Adrenal gland (tissue), 5 donors: ENCODE measurements at regions not wholly inside any gene's neighbourhood (a gene's known extent, or its start where the extent isn't known, plus 50 kb on each side); places are given as distances from the start of the nearest gene placed in this dataset.

Experiments
- CTCF ChIP-seq, 6 experiments: fragments of 450-650 bp in 4 of 6; fragments of 200-600 bp in 2 of 6; sonication (generic) in 1 of 6; IDR thresholded peaks; 1 replicate in 5 of 6; 2 replicates in 1 of 6; pipeline versions ENCODE4 v1.5.1 to v1.8.0; 2016 to 2021; ENCODE audit warnings: antibody characterized with exemption in 6 of 6, mild to moderate bottlenecking in 2 of 6, moderate library complexity in 1 of 6
- POLR2A ChIP-seq, 2 donors: fragments of 450-650 bp; IDR thresholded peaks; one replicate each; pipeline ENCODE4 v1.6.1; 2017; ENCODE audit warnings: antibody characterized with exemption in 2 of 2, mild to moderate bottlenecking in 2 of 2, moderate library complexity in 1 of 2
- donor health status: DM: no; HTN: no; CAD: no.

GRCh38 chr9:31601666-31602065, 782.8 kb upstream of the ACO1 start:
- no peak for TF ChIP-seq CTCF (IDR thresholded peaks at IDR 0.05)
- no peak for TF ChIP-seq POLR2A (IDR thresholded peaks at IDR 0.05)
